ENCODE measurements at regions not wholly inside any gene's neighbourhood (a gene's known extent, or its start where the extent isn't known, plus 50 kb on each side); places are given as distances from the start of the nearest gene placed in this dataset.

DNA sequence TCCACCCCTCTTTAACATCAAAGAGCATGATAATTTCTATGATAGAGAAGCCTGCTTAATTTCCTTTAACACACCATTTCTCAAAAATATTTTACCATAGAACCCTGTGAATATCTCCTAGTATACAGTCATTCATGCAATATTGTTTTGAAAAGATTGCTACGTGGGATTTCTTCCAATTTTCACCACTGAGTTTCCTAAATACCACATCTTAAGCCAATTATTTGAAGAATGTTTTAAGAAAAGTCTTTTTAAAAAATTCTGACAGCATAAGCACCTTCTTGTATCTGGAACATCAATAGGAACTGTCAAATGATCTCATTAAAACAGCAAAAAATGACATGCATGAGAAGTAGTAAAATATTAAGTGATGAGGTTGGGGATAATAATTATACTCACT lies 1126.7 kb downstream of the TUSC7 start:
- TF ChIP-seq, protein P1, sequence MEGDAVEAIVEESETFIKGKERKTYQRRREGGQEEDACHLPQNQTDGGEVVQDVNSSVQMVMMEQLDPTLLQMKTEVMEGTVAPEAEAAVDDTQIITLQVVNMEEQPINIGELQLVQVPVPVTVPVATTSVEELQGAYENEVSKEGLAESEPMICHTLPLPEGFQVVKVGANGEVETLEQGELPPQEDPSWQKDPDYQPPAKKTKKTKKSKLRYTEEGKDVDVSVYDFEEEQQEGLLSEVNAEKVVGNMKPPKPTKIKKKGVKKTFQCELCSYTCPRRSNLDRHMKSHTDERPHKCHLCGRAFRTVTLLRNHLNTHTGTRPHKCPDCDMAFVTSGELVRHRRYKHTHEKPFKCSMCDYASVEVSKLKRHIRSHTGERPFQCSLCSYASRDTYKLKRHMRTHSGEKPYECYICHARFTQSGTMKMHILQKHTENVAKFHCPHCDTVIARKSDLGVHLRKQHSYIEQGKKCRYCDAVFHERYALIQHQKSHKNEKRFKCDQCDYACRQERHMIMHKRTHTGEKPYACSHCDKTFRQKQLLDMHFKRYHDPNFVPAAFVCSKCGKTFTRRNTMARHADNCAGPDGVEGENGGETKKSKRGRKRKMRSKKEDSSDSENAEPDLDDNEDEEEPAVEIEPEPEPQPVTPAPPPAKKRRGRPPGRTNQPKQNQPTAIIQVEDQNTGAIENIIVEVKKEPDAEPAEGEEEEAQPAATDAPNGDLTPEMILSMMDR (IDR thresholded peaks at IDR 0.05; ENCODE audit: control extremely low read depth in 1 of 3, insufficient read depth in 1 of 3, low read depth in 1 of 3, low read length in 3 of 3): no peak
- no peak for TF ChIP-seq SIN3A (conservative IDR thresholded peaks at IDR 0.05 in 1 of 2, IDR thresholded peaks at IDR 0.05 in 1 of 2; ENCODE audit: low read depth in 1 of 2, low read length in 2 of 2)
